Mucosa of gallbladder (tissue), 1 donor: ENCODE measurements at regions not wholly inside any gene's neighbourhood (a gene's known extent, or its start where the extent isn't known, plus 50 kb on each side); places are given as distances from the start of the nearest gene placed in this dataset.
A peak's percentile ranks its signal among the peaks of the same experiment; 100 is the strongest.
"Not testable (repeated sequence)": the region's sequence is repeated elsewhere in the genome, so short reads cannot be mapped to it uniquely, and the experiment has no call there.

ENCODE experiments used
- DNase-seq: peaks from one replicate; pipeline ENCODE4 v3.0.0-alpha.2; 2020; ENCODE audit warnings: low spot score
- donor health status: DM: no; HTN: no; CAD: no.

GRCh38 chrY:12212394-12212793 is 488.6 kb upstream of the USP9Y start:
- DNase-seq: no peak

GRCh38 chrY:12215564-12216022 is 485.4 kb upstream of the USP9Y start:
- no peak for DNase-seq

- DNase-seq: no peak
Observed at GRCh38 chrY:12230921-12231320, 470.1 kb upstream of the USP9Y start.

- DNase-seq: no peak
Observed at GRCh38 chrY:12236399-12236798, 464.6 kb upstream of the USP9Y start.

GRCh38 chrY:12240326-12240725 is 460.7 kb upstream of the USP9Y start:
- not testable (repeated sequence) for DNase-seq

- no peak for DNase-seq
Observed at GRCh38 chrY:12244146-12244545, 456.9 kb upstream of the USP9Y start.

GRCh38 chrY:12253756-12254155 is 447.3 kb upstream of the USP9Y start:
- no peak for DNase-seq

- DNase-seq: no peak
Observed at GRCh38 chrY:12271162-12271561, 429.9 kb upstream of the USP9Y start.

GRCh38 chrY:12285608-12286007 is 415.4 kb upstream of the USP9Y start:
- DNase-seq: no peak

GRCh38 chrY:12288919-12289318 is 412.1 kb upstream of the USP9Y start:
- DNase-seq: no peak

- no peak for DNase-seq
Observed at GRCh38 chrY:12289415-12289814, 411.6 kb upstream of the USP9Y start.

- no peak for DNase-seq
Observed at GRCh38 chrY:12292542-12292941, 408.5 kb upstream of the USP9Y start.

- DNase-seq: no peak
Observed at GRCh38 chrY:12296460-12296859, 404.6 kb upstream of the USP9Y start.

GRCh38 chrY:12299796-12300195 is 401.2 kb upstream of the USP9Y start:
- peak; percentile 1 for DNase-seq

GRCh38 chrY:12303464-12303863 is 397.6 kb upstream of the USP9Y start:
- DNase-seq: no peak

- no peak for DNase-seq
Observed at GRCh38 chrY:12305456-12305855, 395.6 kb upstream of the USP9Y start.

- DNase-seq: no peak
Observed at GRCh38 chrY:12309212-12309611, 391.8 kb upstream of the USP9Y start.

- no peak for DNase-seq
Observed at GRCh38 chrY:12310832-12311231, 390.2 kb upstream of the USP9Y start.

GRCh38 chrY:12327751-12328150 is 373.3 kb upstream of the USP9Y start:
- no peak for DNase-seq

- DNase-seq: not testable (repeated sequence)
Observed at GRCh38 chrY:12331917-12332316, 369.1 kb upstream of the USP9Y start.

GRCh38 chrY:12343211-12343610 is 357.8 kb upstream of the USP9Y start:
- no peak for DNase-seq

GRCh38 chrY:12348181-12348580 is 352.9 kb upstream of the USP9Y start:
- DNase-seq: no peak

GRCh38 chrY:12357204-12357603 is 343.8 kb upstream of the USP9Y start:
- no peak for DNase-seq

GRCh38 chrY:12357655-12358054 is 343.4 kb upstream of the USP9Y start:
- DNase-seq: no peak

GRCh38 chrY:12358337-12358736 is 342.7 kb upstream of the USP9Y start:
- DNase-seq: no peak
